ENCODE measurements at regions not wholly inside any gene's neighbourhood (a gene's known extent, or its start where the extent isn't known, plus 50 kb on each side); places are given as distances from the start of the nearest gene placed in this dataset.

- TF ChIP-seq CTCF (IDR thresholded peaks at IDR 0.05 in 4 of 5, conservative IDR thresholded peaks at IDR 0.05 in 1 of 5) = no peak
- TF ChIP-seq POLR2A (IDR thresholded peaks at IDR 0.05) = no peak
Observed at GRCh38 chrX:129077424-129078170, 445.7 kb downstream of the SMARCA1 start.
